Uterus (tissue), 3 donors: ENCODE measurements at regions not wholly inside any gene's neighbourhood (a gene's known extent, or its start where the extent isn't known, plus 50 kb on each side); places are given as distances from the start of the nearest gene placed in this dataset.

Experiments used
- DNase-seq, 2 donors: peaks; one replicate each; pipeline ENCODE4 v3.0.0-alpha.2; 2019 to 2020
- H3K27ac ChIP-seq, 2 donors: fragments of 200-600 bp; sonication (generic); 1 replicate in 1 of 2; 2 replicates in 1 of 2; pipeline ENCODE4 v1.5.1; 2016 to 2018
- H3K27me3 ChIP-seq, 2 donors: fragments of 200-600 bp; sonication (generic); one replicate each; pipeline ENCODE4 v1.5.1; 2018 to 2019; ENCODE audit warnings: control low read depth in 1 of 2
- H3K36me3 ChIP-seq, 2 donors: fragments of 200-600 bp; sonication (generic); one replicate each; pipeline ENCODE4 v1.5.1; 2019; ENCODE audit warnings: control low read depth in 1 of 2
- H3K4me1 ChIP-seq, 2 donors: fragments of 200-600 bp; sonication (generic); one replicate each; pipeline ENCODE4 v1.5.1; 2018 to 2019; ENCODE audit warnings: control low read depth in 1 of 2
- H3K4me3 ChIP-seq, 2 donors: fragments of 200-600 bp; sonication (generic); 1 replicate in 1 of 2; 2 replicates in 1 of 2; pipeline ENCODE4 v1.5.1; 2018 to 2019; ENCODE audit warnings: mild to moderate bottlenecking in 1 of 2
- H3K9me3 ChIP-seq, 2 donors: fragments of 200-600 bp; sonication (generic); one replicate each; pipeline ENCODE4 v1.5.1; 2019; ENCODE audit warnings: control low read depth in 1 of 2
- POLR2A ChIP-seq, 2 donors: fragments of 450-650 bp; IDR thresholded peaks; one replicate each; pipeline ENCODE4 v1.6.1; 2016; ENCODE audit warnings: antibody characterized with exemption in 2 of 2, mild to moderate bottlenecking in 1 of 2, moderate library complexity in 1 of 2
- intact Hi-C: fragments of 100-400 bp; cut with DNase I; formaldehyde crosslinking; loops from one replicate; pipeline ENCODE4 v1.15.1; 2023; ENCODE audit warnings: low total_unique reads
- TF ChIP-seq, protein P1 (sequence below), 4 experiments: fragments of 200-600 bp in 2 of 4; fragments of 450-650 bp in 2 of 4; sonication (generic) in 2 of 4; IDR thresholded peaks; one replicate each; pipeline ENCODE4 v1.5.1; 2016 to 2019; ENCODE audit warnings: antibody characterized with exemption in 4 of 4, mild to moderate bottlenecking in 2 of 4, moderate library complexity in 1 of 4
- donor health status: DM: yes; HTN: yes; CAD: no.

DNA sequence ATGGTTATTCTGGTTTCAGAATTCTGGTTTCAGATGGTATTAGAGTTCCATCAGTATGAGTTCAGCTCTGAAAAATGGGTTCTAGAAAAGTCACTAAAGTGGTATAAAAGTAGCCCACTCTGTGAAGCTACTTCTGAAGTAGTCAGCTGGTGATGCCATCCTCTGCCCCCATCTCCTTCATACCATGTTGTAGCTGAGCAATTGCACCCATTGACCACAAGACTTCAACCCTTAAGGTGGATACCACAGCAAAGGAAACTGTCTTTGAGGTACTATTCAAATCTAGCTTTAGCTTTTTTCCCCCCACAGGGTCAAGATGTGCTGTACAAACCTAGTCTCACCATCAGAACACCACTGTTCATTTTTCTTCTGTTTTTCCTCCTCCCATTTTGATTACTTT, 444.9 kb downstream of the DMAC1 start:
- Histone ChIP-seq H3K27me3 (no peaks in the 10 kb centered on the region), H3K4me3 (no peak overlapping the region), H3K9me3 (no peaks in the 10 kb centered on the region), H3K4me1 (no peaks in the 10 kb centered on the region), H3K36me3 (no peaks in the 10 kb centered on the region), H3K27ac (no peak overlapping the region)
- intact Hi-C loops: no loop called here
- TF ChIP-seq, protein P1, sequence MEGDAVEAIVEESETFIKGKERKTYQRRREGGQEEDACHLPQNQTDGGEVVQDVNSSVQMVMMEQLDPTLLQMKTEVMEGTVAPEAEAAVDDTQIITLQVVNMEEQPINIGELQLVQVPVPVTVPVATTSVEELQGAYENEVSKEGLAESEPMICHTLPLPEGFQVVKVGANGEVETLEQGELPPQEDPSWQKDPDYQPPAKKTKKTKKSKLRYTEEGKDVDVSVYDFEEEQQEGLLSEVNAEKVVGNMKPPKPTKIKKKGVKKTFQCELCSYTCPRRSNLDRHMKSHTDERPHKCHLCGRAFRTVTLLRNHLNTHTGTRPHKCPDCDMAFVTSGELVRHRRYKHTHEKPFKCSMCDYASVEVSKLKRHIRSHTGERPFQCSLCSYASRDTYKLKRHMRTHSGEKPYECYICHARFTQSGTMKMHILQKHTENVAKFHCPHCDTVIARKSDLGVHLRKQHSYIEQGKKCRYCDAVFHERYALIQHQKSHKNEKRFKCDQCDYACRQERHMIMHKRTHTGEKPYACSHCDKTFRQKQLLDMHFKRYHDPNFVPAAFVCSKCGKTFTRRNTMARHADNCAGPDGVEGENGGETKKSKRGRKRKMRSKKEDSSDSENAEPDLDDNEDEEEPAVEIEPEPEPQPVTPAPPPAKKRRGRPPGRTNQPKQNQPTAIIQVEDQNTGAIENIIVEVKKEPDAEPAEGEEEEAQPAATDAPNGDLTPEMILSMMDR (IDR thresholded peaks at IDR 0.05): no peak
- no peak for TF ChIP-seq POLR2A (IDR thresholded peaks at IDR 0.05)
- DNase-seq: no peak

DNA sequence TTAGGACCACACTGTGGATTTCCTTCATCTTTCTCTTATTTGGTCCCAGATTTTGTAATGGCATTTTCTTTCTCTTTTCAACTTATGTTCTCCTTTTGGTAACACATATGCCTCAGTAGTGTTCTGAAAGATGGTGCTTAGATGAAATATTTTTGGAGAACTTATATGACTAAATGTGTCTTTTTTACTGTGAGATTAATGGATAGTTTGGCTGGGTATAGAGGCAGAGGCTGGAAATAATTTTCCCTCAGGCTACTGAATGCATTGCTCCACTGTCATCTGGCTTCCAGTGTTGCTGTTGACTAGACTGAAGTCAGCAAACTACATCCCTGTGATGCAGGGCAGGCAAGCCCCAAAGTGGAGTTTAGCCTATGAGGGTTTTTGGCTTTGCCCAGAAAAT, 450.9 kb downstream of the DMAC1 start:
- H3K9me3 ChIP-seq: no peaks in the 10 kb centered on the region
- H3K36me3 ChIP-seq: no peaks in the 10 kb centered on the region
- intact Hi-C loops: no loop called here
- H3K4me3 ChIP-seq: no peak overlapping the region
- no peaks in the 10 kb centered on the region for H3K4me1 ChIP-seq
- no peak overlapping the region for H3K27ac ChIP-seq
- TF ChIP-seq POLR2A (IDR thresholded peaks at IDR 0.05): no peak
- TF ChIP-seq, protein P1 (IDR thresholded peaks at IDR 0.05): no peak
- DNase-seq: no peak
- H3K27me3 ChIP-seq: no peaks in the 10 kb centered on the region

DNA sequence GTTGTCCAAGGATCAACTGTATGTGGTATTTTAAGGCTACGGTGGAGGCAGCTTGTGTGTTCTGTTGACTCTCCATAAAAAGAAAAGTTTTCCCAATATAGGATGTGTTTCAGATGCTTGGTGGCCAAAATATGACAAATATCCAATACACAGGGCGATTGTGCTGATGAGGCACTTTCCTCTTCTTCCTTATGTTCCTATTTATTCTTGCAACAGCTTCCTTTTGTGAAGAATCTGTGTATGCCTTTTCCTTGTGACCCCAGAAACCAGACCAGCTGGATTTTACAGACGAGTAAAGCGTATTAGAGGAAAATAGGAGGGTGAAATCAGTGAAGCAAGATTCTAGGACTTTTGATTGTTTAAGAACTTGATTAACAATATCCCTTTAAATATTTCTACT, 452.0 kb downstream of the DMAC1 start:
- H3K9me3 ChIP-seq: no peaks in the 10 kb centered on the region
- no peak overlapping the region for H3K4me3 ChIP-seq
- no peak overlapping the region for H3K27ac ChIP-seq
- no peaks in the 10 kb centered on the region for H3K27me3 ChIP-seq
- DNase-seq: no peak
- no peaks in the 10 kb centered on the region for H3K4me1 ChIP-seq
- intact Hi-C loops: no loop called here
- no peaks in the 10 kb centered on the region for H3K36me3 ChIP-seq
- TF ChIP-seq POLR2A (IDR thresholded peaks at IDR 0.05): no peak
- TF ChIP-seq, protein P1 (IDR thresholded peaks at IDR 0.05): no peak

DNA sequence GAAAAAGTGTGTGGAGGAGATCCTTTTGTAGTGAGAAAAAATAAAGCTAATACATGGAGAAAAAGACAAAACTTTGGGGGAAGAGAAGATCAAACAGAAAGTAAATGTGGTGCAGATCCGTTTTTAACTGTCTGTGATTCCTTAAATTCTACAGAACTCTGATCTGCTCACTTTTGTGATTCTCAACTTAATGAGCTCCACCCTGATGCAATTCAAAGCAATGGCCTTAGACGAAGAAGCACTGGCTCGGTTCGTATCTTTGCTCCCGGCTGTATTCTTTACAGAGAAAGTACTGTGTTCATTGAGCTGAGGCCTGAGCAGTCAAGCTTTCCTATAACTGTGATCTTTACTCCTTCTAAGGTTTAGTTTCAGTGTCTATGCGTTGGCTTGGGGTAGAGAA, 453.4 kb downstream of the DMAC1 start:
- Histone ChIP-seq H3K27me3 (no peaks in the 10 kb centered on the region), H3K4me1 (no peaks in the 10 kb centered on the region), H3K27ac (no peak overlapping the region), H3K36me3 (no peaks in the 10 kb centered on the region), H3K4me3 (no peak overlapping the region), H3K9me3 (no peaks in the 10 kb centered on the region)
- DNase-seq: no peak
- no peak for TF ChIP-seq POLR2A (IDR thresholded peaks at IDR 0.05)
- TF ChIP-seq, protein P1 (IDR thresholded peaks at IDR 0.05): no peak
- intact Hi-C loops: no loop called here

DNA sequence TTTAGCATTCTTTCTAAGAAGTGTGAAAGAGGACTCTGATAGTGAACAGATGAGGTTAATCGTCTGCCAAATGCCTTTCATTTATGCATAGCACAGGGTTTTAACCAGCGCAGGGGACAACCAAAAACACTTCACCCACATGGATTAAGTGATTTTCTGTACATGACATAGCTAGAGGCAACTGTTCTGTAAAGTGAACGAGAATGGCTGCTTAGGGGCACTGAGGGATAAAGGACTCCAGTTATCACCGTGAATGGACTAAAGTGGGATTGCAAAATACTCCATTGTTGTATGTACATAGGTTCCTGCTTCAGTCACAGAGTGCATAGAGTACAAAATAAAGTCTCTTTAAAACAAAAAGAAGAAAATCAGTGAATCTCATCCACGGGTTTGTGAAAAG, 456.8 kb downstream of the DMAC1 start:
- H3K4me3 ChIP-seq: no peak overlapping the region
- H3K27ac ChIP-seq: no peak overlapping the region
- no peaks in the 10 kb centered on the region for H3K9me3 ChIP-seq
- DNase-seq: no peak
- no peaks in the 10 kb centered on the region for H3K27me3 ChIP-seq
- intact Hi-C loops: no loop called here
- H3K36me3 ChIP-seq: no peaks in the 10 kb centered on the region
- TF ChIP-seq POLR2A (IDR thresholded peaks at IDR 0.05): no peak
- no peaks in the 10 kb centered on the region for H3K4me1 ChIP-seq

DNA sequence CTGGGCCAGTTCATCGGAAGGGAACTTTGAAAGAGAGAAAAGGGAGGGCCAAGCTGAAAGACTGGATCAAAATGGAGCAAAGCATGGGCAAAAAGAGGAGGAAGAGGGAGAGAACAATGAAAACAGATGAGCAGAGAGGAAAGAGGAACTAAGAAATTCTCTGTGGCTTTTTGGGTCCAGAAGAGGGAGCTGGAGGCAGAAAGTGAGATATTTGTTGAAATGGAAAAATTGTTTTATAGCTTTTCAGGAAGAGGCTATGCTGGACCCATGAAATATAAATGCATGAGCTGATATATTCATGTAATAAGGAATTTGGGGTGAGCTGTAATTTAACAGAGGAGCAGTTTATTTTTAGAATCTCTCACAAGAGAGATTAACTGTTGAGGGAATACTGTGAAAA, 457.3 kb downstream of the DMAC1 start:
- intact Hi-C loops: no loop called here
- TF ChIP-seq, protein P1 (IDR thresholded peaks at IDR 0.05): no peak
- TF ChIP-seq POLR2A (IDR thresholded peaks at IDR 0.05): no peak
- no peak for DNase-seq
- Histone ChIP-seq H3K4me3 (no peak overlapping the region), H3K4me1 (no peaks in the 10 kb centered on the region), H3K36me3 (no peaks in the 10 kb centered on the region), H3K27me3 (no peaks in the 10 kb centered on the region), H3K27ac (no peak overlapping the region), H3K9me3 (no peaks in the 10 kb centered on the region)
